ENCODE measurements at regions not wholly inside any gene's neighbourhood (a gene's known extent, or its start where the extent isn't known, plus 50 kb on each side); places are given as distances from the start of the nearest gene placed in this dataset.

DNA sequence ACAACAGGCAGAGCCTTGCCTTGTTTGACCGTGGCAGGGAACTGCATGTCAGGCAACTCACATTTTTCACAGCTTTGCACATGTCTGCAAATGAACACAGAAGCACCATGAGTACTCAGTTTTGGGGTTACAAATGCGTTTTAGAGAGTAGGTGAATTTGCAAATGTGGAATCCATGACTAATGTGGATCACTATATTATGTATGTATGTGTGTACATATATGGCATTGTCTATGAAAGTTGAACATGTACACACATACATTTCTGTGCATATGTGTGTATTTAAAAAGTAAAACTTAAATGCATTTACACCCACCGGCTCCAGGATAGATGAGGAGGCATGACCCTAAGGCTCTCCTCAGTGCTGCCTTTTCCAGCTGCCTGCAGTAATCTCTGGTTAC lies 65.1 kb downstream of the SOWAHC start:
- TF ChIP-seq ZFX (IDR thresholded peaks at IDR 0.05): no peak
- TF ChIP-seq, protein P1, sequence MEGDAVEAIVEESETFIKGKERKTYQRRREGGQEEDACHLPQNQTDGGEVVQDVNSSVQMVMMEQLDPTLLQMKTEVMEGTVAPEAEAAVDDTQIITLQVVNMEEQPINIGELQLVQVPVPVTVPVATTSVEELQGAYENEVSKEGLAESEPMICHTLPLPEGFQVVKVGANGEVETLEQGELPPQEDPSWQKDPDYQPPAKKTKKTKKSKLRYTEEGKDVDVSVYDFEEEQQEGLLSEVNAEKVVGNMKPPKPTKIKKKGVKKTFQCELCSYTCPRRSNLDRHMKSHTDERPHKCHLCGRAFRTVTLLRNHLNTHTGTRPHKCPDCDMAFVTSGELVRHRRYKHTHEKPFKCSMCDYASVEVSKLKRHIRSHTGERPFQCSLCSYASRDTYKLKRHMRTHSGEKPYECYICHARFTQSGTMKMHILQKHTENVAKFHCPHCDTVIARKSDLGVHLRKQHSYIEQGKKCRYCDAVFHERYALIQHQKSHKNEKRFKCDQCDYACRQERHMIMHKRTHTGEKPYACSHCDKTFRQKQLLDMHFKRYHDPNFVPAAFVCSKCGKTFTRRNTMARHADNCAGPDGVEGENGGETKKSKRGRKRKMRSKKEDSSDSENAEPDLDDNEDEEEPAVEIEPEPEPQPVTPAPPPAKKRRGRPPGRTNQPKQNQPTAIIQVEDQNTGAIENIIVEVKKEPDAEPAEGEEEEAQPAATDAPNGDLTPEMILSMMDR (conservative IDR thresholded peaks at IDR 0.05): no peak
- no peak overlapping the region for H3K27ac ChIP-seq

GRCh38 chr2:109679626-109680025 lies 65.5 kb downstream of the SOWAHC start:
- TF ChIP-seq, protein P1 (conservative IDR thresholded peaks at IDR 0.05): no peak
- no peak for TF ChIP-seq ZFX (IDR thresholded peaks at IDR 0.05)

GRCh38 chr2:109680523-109681297 lies 66.5 kb downstream of the SOWAHC start:
- no peak for TF ChIP-seq ZFX (IDR thresholded peaks at IDR 0.05)
- TF ChIP-seq, protein P1 (conservative IDR thresholded peaks at IDR 0.05): no peak
- H3K27ac ChIP-seq: no peak overlapping the region

More at GRCh38 chr2:109679626-109680025, 65.5 kb downstream of the SOWAHC start:
- no peak overlapping the region for H3K27ac ChIP-seq

GRCh38 chr2:109681633-109682380 lies 67.6 kb downstream of the SOWAHC start:
- TF ChIP-seq, protein P1 (conservative IDR thresholded peaks at IDR 0.05): no peak
- no peak for TF ChIP-seq ZFX (IDR thresholded peaks at IDR 0.05)
- H3K27ac ChIP-seq: no peak overlapping the region

GRCh38 chr2:109683452-109683851 lies 69.3 kb downstream of the SOWAHC start:
- TF ChIP-seq, protein P1 (conservative IDR thresholded peaks at IDR 0.05): no peak
- no peak for TF ChIP-seq ZFX (IDR thresholded peaks at IDR 0.05)
- no peak overlapping the region for H3K27ac ChIP-seq

DNA sequence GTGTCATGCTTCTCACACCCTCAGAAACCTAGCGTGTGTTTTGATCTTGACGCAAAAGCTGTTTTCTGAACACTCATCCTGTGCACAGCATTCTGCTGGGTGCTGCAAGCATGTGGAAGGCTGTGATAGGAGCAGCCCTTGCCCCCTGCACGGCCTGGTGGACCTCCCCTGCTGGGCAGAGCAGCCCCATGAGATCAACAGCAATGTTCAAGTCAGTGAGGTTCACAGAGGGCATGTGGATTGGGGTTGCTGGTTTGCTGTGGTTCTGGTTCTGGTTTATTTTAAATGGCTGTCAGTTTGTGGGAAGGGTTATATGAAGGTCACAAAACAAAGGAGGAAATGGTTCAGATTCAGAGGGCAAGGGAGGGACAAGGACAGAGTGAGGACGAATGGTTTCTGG lies 71.3 kb downstream of the SOWAHC start:
- no peak for TF ChIP-seq ZFX (IDR thresholded peaks at IDR 0.05)
- TF ChIP-seq, protein P1 (conservative IDR thresholded peaks at IDR 0.05): no peak
- H3K27ac ChIP-seq: no peak overlapping the region

DNA sequence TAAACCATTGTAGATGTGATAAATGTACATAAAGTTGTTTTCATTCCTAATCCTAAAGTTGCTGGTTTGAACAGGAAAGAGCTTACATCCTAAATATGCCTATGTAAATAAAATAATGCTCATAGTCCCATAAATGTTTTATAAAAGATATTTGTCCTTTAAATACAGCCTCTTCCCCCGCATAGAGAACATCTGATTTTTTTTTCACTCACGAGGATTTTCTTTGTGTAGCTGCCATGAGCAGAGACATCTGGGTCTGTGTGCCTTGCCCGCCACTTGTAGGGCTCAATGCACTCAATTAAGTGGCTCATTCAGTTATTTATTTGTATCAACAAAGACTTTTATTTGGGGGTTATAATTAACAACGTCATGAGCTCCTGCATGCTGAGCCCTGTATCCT lies 72.8 kb downstream of the SOWAHC start:
- no peak overlapping the region for H3K27ac ChIP-seq
- no peak for TF ChIP-seq ZFX (IDR thresholded peaks at IDR 0.05)
- TF ChIP-seq, protein P1 (conservative IDR thresholded peaks at IDR 0.05): no peak

Data from C4-2B (cell line).